GM18867 (cell line): ENCODE measurements at regions not wholly inside any gene's neighbourhood (a gene's known extent, or its start where the extent isn't known, plus 50 kb on each side); places are given as distances from the start of the nearest gene placed in this dataset.

Experiments used
- ATAC-seq: cut with Tn5 transposase; IDR thresholded peaks from one replicate; pipeline ENCODE4 v1.9.1; 2021; ENCODE audit warnings: mild to moderate bottlenecking, moderate library complexity; ENCODE audit not compliant: unreplicated experiment

DNA sequence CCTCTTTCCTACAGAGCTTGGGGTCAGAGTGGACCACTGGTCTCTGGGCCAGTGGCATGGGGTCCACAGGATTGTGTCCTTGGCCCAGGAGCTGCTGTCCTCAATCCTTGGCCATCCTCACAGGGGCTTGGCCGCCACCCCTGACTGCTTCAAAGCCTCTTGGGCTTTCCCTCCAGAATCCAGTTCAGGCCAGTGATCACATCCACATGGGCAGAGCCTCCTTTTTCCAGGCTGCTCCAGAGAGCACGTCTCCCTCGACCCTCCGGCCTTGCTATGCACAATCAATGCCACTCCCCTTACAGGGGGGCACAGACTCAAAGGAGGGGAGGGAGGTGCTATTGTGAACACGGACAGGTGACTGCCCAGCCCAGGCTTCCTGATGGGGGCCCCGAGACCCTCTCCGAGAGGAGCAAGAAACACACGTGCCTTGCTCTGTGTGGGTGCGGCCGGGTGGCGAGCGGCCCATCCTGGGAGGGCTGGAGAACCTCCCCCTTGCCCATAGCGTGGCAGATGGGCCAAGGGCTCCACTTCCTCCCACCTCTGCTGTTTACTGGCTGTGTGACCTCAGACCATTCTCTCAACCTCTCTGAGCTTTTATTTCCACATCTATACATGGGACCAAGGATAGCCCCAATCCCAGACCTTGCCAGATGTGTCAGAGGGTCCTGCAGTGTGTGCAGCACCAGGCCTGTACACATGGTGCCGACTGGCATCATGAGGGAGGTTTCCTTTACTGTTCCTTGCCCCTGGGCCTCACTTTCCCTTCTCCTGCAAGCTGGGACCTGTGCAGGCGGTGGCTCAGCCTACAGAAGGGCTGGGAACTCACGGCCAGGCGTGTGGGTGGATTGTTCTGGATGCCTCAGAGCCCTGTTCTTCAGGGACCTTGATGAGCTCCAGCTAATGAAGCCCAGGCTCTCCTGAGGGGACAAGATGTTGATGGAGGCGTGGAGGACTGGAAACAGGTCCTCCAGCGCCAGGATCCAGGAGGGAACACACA is 229.0 kb upstream of the GSE1 start:
- no peak for ATAC-seq

GRCh38 chr16:85384833-85385462 is 228.2 kb upstream of the GSE1 start:
- ATAC-seq, result no peak

- no peak for ATAC-seq
Observed at GRCh38 chr16:85385463-85386331, 227.4 kb upstream of the GSE1 start.

- ATAC-seq, result no peak
Observed at GRCh38 chr16:85386467-85387170, 226.5 kb upstream of the GSE1 start.

DNA sequence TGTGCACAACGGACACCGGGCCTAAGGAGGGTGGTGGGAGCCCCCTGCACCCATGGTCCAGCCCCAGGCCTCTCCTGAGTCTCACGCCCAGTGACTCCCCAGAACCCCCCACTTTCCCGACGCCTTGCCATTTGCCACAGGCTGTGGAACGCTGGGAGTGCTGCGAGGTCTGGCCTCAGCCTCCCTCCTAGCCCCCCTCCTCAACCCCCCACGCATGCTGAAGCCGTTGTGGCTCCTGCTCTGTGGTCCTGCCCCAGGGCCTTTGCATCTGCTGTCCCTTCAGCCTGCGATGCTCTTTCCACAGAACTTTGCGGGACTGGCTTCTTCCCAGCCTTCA is 226.0 kb upstream of the GSE1 start:
- ATAC-seq, result no peak

DNA sequence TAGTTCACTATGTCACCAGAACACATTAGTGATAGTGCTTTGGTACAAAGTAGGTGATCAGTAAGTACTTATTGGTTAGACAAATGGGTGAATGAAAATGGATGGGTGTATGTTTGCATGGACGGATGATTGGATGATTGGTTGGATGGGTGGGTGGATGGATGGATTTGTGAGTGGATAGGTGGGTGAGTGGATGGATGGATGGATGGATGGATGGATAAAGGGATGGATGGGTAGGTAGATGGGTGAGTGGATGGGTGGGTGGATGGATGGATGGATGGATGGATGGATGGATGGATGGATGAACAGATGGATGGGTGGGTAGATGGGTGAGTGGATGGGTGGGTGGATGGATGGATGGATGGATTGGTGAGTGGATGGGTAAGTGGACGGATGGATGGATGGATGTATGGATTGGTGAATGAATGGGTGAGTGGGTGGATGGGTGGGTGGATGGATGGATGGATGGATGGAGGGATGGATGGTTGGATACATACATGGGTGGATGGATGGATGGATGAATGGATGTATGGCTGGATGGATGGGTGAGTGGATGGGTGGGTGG is 225.3 kb upstream of the GSE1 start:
- ATAC-seq, result no peak

- ATAC-seq, result no peak
Observed at GRCh38 chr16:85389679-85390470, 223.2 kb upstream of the GSE1 start.

DNA sequence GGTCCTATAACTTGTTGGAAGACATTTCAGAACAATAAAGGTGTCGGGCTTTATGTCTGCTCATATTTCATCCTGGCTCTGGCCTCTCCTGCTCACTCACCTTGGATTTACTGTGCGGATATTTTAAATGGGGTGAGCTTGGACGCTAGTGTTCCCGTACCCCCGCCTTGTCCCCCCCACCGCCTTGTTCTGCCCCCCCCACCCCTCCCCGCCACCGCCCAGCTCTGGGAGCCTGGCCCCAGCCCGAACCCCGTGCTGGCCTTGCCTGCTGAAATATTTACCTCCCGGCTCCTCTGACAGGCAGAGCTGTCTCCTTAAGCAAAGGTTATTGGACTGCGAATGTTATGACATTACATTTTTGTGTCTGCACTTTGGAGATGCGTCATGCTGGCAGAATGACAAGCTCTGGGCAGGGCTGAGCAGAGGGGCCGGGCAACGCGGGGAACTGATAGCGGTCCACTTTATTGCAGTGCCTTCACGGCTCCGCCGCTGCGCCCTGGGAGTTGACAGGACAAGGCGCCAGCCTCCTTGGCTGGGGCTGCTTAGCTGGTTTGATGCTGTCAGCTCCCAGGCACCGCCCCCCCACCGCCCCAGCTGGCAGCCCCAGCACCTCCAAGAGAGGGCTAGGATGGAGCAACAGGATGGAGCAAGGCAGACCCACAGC is 222.5 kb upstream of the GSE1 start:
- no peak for ATAC-seq

GRCh38 chr16:85391175-85391707 is 221.9 kb upstream of the GSE1 start:
- ATAC-seq, result no peak

DNA sequence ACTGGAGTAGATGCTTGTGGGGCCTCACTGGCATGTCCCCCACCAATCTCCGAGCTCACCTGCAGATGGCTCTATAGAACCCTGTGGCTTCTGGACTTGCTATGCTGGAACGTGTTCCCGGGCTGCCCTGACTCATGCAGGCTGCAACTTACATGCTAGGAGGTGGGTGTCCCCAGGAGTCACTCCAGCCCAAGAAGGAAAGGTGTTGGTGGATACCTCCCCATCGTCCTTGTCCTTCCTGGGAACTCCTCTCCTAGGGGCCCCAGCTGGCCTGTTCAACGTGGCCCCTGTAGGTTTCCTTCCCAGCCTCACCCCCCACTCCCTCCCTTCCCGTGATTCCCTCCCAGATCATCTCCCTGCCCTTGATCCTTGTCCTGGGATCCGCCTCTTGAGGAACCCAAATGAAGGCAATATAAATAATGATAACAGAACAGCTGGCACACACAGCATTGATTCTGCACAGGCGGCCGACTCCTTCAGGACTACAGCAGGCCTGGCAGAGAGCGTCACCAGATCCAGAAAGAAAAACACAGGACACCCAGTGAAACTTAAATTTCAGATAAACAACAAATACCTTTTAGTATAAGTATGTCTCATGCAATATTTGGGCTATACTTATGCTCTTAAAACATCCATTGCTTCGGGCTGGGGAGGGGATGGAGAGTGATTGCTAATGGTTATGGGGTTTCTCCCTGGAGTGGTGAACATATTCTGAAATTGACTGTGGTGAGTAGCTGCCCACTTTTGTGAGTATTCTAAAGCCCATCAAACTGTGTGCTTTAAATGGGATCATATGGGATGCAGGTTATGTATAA is 221.1 kb upstream of the GSE1 start:
- no peak for ATAC-seq

DNA sequence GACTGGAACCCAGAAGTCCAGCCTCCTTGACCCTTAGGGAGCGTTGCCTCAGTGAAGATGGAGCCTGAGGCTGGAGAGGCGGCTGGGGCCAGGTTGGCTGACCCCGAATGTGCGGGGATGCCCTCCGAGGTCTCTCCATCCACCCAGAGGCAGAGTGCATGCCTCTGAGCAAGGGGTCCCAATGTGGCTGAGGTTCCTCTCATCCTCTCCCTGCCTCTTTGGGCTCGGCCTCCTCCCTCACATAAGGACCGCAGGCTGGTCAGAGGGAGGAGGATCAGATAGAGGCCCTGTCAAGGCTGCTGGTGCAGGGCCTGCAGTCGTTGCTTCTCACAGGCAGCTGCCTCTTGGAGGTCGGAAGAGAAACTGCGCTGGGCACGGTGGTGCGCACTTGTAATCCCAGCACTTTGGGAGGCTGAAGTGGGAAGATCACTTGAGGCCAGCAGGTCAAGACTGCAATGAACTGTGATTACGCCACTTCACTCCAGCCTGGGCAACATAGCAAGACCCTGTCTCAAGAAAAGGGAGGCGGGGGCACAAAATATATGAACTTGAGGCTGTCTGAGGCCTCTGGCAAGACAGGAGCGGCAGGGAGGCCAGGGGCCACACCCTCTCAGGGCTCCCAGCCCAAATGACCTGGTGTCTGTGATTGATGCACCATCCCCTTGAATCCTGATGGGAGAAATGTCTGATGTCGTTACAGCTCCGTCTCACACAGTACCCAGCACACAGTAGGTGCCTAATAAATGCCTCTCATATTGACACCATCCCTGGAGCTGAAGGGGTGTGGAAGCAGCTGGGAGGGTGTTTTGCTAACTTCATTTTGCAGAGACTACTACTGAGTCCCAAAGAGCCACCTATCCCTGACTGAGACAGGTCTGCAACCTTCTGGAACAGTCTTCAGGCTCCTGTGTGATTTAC is 220.1 kb upstream of the GSE1 start:
- ATAC-seq, result no peak

- no peak for ATAC-seq
Observed at GRCh38 chr16:85393674-85394451, 219.3 kb upstream of the GSE1 start.

GRCh38 chr16:85394456-85395206 is 218.5 kb upstream of the GSE1 start:
- ATAC-seq, result no peak

GRCh38 chr16:85395207-85395912 is 217.8 kb upstream of the GSE1 start:
- ATAC-seq, result no peak
